Stimulated activated CD4-positive, alpha-beta T cell treated with anti-CD3 and anti-CD28 coated beads, TNF-alpha, amount 100 ng/mL, for 4 hours (primary cell): ENCODE measurements at regions not wholly inside any gene's neighbourhood (a gene's known extent, or its start where the extent isn't known, plus 50 kb on each side); places are given as distances from the start of the nearest gene placed in this dataset.
"Not testable (repeated sequence)": the region's sequence is repeated elsewhere in the genome, so short reads cannot be mapped to it uniquely, and the experiment has no call there.

Experiments used
- DNase-seq, 3 experiments: peaks; one replicate each; pipeline ENCODE4 v3.0.0-alpha.2; 2020; ENCODE audit warnings: low read depth in 3 of 3

DNA sequence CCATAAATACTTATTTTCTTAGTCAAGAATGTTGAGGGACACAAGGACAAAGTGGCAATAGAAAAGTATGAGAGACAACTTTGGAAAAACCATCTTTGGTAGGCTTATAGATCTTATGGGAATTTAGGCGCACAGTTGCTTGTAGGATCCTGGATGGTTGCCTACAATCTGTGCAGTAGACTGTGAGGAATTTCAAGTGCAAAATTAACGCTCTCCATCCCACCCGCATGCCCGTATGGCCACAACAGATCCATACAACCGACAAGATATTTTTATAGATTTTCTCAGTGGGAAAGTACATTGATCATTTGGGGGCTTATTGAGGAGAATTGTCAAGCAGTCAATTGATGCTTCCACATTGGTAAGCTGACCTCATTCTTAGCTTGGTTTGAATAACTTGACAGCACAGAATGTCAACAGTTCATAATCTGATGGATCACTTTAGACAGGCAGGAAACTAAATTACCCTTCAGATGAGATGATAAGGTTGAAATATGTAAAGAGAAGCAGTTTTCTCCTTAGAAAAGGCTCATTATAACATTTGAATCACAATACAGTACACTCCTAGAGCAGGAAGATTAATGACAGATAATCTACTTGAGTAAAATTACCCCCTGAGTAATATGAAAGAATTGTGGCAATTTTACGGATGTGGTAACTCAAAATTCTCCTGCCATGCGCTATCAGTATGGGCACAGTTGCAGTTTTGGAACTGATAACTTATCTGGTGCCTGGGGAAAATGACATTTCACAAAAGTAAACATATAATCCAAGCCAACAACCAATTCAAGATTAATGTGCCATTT is 479.7 kb downstream of the KIF20B start:
- DNase-seq = no peak

DNA sequence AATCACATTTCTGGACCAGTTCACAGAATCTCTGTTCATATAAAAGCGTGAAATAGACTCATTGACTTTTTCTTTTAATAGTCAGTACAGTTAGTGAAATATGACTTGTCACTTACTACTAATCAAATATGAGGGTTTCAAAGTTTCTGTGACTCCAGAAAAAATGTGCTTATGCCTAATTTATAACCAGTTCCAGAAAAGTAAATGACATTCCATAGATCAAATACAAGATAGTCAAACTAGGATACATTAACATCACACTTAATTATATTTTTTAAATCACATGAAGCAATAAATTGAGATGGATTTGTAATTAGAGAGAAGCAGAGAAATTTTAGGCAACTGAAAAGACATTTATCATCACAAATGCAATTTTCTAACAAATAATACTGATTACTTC is 491.4 kb downstream of the KIF20B start:
- DNase-seq = no peak

GRCh38 chr10:90193240-90193985 is 492.0 kb downstream of the KIF20B start:
- no peak for DNase-seq

DNA sequence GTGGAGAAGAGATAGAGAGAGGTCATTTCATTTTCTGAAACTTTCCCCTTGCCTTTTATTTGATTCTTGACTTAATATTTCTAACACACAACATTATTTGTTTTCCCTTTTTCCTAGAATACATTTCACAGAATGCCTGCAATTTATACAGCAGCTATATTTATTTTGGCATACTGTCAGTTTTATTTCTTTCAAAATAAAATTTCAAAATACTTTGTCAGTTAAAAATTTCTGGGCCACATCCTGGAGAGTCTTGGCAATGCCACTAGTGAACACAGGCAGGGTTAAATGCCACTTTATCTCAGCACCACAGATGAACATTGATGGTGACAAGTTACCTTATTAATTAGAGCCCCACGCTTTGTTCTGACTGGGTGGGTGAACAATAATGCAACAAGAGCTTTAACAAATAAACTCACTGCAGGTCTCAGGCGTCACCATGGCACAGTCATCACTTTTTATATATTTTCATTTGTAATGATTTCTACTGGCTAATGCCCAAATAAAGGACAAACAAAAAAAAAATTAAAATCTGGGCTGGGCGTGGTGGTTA is 494.0 kb downstream of the KIF20B start:
- DNase-seq = no peak

DNA sequence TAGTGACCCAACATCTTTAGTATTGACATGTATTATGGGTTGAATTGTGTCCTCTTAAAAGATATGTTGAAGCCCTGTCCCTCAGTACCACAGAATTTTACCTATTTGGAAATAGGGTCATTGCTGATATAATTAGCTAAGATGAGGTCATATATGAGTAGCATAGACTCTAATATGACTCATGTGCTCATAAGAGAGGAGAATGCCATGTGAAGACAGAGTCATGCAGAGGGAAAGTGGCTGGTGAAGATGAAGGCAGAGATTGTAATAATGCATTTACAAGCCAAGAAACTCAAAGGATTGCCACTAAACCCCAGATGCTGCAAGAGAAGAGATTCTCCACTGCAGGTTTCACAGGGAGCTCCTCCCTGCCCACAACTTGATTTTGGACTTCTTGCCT is 496.4 kb downstream of the KIF20B start:
- DNase-seq = no peak

GRCh38 chr10:90199093-90199492 is 497.7 kb downstream of the KIF20B start:
- no peak for DNase-seq

DNA sequence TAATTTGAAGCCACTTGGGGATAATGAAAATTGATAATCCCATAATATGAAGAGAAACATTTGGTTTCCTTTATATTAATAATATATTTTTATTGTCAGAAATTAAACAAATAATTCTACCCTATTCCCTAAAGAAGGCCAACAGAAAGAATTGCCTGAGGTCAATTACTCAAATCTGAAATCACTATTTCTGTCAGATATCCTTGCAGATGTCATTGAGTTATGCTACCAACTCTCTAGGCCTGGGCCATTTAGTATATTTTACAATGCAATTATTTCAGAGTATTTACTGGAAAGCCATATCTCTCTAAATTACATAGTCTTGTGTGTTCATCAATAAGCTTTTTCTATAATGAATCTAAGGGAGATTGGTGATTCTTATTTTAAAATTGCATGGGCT is 498.1 kb downstream of the KIF20B start:
- no peak for DNase-seq

DNA sequence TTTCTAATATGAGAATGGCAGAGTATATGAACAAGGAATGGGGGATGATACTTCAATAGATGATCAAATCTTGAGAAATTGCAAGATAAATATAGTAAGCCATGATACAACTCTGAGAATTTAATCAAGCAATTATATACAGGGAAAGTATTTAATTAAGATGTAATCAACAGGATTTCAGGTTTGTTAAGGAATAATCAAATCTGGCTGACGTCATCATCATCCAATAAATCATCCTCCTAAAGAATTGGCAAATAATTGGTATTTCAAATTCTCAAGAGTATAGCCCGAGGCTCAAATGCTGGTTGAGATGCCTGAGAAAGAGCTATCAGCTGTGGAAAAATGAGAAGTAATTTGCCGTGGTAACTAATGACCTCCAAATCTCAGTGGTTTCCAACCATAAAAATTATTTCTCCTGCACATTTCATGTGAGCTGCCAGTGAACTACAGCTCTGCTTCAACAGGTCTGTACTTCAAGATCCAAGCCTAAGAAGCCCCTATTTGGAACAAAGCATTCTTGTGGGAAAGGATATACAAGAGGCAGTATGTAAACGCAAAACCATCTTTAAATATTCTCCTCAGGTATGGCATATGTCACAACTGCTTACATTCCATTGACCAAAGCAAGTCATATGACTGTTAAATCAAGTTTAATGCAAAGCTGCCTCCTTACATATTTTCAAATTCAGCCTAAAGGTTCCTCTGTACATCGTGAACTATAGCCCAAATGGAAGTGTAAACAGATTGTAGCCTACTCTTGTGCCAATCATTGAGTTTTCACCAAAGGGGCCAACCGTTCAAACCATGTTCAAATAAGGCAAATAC is 503.0 kb downstream of the KIF20B start:
- no peak for DNase-seq

DNA sequence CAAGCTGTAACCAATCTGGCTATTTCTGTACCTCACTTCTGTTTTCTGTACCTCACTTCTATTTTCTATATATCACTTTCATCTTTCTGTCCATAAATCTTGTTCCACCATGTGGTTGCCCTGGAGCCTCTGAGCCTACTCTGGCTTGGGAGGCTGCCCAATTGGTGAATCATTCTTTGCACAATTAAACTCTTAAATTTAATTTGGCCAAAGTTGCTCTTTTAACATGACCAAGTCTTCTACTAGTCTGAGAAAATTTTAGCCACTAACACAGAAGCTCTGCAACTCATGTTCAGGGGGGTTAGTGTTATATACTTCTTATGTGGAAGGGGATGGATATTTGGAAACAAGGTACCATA is 503.5 kb downstream of the KIF20B start:
- DNase-seq = no peak

GRCh38 chr10:90205340-90205739 is 503.9 kb downstream of the KIF20B start:
- no peak for DNase-seq

GRCh38 chr10:90213346-90213745 is 512.0 kb downstream of the KIF20B start:
- no peak for DNase-seq

GRCh38 chr10:90218846-90219245 is 517.5 kb downstream of the KIF20B start:
- no peak for DNase-seq

DNA sequence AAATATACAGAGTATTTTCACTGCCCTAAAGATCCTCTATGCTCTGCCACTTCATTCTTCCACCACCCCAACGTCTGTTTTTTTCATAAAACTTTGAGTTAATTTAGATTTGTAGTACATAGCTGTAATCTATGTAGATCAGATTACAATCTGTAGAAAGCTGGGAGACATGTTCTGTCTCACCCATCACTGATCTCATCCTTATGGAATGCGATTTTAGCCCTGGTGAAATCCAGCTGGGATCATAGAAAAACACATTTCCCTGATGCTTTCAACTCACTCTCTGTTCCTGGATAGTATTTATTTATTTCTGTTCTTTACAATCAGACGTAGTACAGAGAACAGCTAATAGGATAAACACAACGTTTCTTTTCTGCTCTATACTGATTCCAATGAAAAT is 521.0 kb downstream of the KIF20B start:
- DNase-seq = no peak

DNA sequence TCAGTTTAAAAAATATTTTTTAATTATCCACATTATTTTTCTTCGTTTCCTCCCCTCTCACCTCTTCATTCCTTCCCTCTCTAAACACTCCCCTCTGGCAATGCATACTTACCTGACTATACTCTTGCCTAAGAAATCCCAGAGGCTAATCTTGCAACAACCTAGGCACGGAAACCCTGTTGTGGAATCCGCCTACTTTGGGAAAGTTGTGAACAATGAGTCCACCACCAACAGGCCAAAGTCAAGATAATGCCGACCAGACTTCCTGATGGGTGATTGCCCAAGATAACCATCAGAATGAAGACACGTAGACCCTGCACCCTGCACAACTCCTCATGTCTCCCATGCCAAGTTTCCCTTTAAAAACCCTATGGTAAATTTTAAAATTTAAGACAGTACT is 521.5 kb downstream of the KIF20B start:
- DNase-seq = no peak

DNA sequence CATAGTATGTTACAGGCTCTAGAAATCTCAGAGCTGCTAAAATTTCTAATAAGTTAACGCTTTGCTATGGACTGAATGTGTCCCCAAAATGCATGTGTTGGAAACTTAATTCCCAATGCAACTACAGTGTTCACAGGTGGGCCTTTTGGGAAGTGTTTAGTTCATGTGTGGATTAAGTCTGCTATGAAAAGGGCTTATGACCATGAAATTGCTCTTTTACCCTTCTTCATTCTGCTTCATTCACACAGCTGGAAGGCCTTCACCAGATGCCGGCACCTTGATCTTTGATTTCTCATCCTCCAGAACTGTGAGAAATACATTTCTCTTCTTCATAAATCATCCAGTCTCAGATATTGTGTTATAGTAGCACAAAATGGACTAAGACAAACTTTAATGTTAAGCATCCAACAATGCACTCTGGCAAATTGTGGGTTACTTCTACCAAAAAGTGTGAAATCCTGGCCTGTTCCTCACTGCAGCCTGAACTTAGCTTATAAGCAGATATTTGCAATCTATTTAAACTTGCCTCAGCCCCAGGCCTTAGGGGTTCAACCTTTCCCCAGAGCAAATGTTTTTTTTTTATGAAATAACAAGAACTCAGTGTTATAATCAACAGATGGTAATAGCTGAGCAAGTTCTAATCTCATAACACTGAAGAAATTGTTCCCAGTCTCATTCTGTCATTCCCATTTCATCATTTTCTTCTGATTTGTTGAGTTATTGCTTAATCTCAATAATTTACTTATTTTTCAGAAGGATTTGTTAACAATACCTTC is 523.6 kb downstream of the KIF20B start:
- no peak for DNase-seq

DNA sequence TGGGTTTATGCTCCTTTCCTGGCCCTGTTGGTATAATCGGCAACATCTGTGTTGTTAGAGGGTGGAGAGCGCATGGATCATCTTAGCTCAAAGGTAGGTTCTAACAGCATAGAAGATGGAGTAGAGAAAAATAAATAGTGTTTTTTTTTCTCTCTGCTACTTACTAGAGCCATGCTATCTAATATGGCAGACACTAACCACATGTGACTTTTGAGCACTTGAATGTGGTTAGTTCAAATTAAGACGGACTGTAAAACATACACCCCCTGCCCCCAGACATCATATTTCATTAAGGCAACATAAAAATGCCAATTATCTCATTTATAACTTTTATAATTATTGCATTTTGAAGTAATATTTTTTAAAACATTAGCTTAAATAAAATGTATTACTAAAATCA is 525.1 kb downstream of the KIF20B start:
- no peak for DNase-seq

DNA sequence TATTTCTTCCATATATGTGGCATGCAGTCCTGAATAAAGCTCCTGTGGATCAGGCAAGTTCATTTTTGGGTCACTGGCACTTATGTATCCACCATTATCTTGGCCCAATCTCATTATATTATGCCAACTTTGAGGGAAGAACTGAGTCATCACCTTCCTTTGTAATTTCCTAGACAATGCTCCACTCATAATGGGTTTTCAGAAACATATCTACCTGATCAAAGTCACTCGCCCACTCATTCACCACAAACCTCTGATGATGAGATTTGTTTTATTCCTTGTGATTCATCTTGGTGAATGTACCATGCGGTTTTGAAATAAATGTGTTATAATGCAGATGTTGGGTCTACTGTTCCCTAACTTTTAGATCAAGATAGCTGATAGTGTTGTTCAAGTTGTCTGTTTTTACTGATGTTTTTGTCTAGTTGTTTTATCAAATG is 525.8 kb downstream of the KIF20B start:
- no peak for DNase-seq

GRCh38 chr10:90227786-90228185 is 526.4 kb downstream of the KIF20B start:
- no peak for DNase-seq

DNA sequence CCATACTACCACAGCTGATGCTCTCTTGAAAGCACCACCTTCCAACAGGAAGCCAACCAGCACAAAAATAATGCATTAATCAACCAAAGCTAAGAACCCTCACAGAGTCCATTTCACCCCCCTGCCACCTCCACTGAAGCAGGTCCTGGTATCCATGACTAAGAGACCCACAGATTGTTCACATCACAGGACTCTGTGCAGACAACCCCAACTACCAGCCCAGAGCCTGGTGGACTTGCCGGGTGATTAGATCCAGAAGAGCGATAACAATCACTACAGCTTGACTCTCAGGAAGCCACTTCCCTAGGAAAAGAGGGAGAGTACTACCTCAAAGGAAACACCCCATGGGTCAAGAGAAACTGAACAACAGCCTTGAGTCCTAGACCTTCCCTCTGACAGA is 528.1 kb downstream of the KIF20B start:
- no peak for DNase-seq

DNA sequence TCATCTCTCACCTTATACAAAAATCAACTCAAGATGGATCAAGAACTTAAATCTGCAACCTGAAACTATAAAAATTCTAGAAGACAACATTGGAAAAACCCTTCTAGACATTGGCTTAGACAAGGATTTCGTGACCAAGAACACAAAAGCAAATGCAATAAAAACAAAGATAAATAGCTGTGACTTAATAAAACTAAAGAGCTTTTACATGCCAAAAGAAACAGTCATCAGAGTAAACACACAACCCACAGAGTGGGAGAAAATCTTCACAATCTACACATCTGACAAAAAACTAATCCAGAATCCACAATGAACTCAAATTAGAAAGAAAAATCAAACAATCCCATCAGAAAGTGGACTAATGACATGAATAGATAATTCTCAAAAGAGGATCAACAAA is 532.4 kb downstream of the KIF20B start:
- DNase-seq = not testable (repeated sequence)

GRCh38 chr10:90245623-90246022 is 544.2 kb downstream of the KIF20B start:
- DNase-seq = no peak
